Keratinocyte (primary cell): ENCODE measurements at regions not wholly inside any gene's neighbourhood (a gene's known extent, or its start where the extent isn't known, plus 50 kb on each side); places are given as distances from the start of the nearest gene placed in this dataset.

Experiments used
- DNase-seq: peaks from one replicate; pipeline ENCODE4 v3.0.0-alpha.2; 2011; ENCODE audit warnings: low read depth, missing footprints, low spot score
- FAIRE-seq: peaks from 2 replicates; lab custom pipeline; 2011; peaks lifted over from hg19 to GRCh38; lab: Jason Lieb, UNC
- H2AFZ ChIP-seq: 2 replicates; pipeline ENCODE4 v1.6.0; 2012; ENCODE audit warnings: low read length, control low read depth, inconsistent platforms; ENCODE audit not compliant: control insufficient read depth
- H3K27ac ChIP-seq: 2 replicates; pipeline ENCODE4 v1.5.1; 2011; ENCODE audit warnings: low read length; ENCODE audit not compliant: control insufficient read depth, insufficient read depth
- H3K27me3 ChIP-seq: 3 replicates; pipeline ENCODE4 v1.6.0; 2011; ENCODE audit warnings: low read length; ENCODE audit not compliant: control insufficient read depth, insufficient read depth; ENCODE audit errors: extremely low read depth
- H3K36me3 ChIP-seq, 2 experiments: 2 replicates in 1 of 2; 3 replicates in 1 of 2; pipeline ENCODE4 v1.5.1; 2011; ENCODE audit warnings: low read length in 2 of 2, mild to moderate bottlenecking in 1 of 2; ENCODE audit not compliant: control insufficient read depth in 2 of 2, insufficient read depth in 2 of 2; ENCODE audit errors: extremely low read depth in 1 of 2
- H3K4me1 ChIP-seq: 3 replicates; pipeline ENCODE4 v1.5.1; 2011; ENCODE audit warnings: low read length; ENCODE audit not compliant: control insufficient read depth, insufficient read depth; ENCODE audit errors: extremely low read depth
- H3K4me2 ChIP-seq: 3 replicates; pipeline ENCODE4 v1.6.0; 2011; ENCODE audit warnings: low read depth, low read length; ENCODE audit not compliant: control insufficient read depth, insufficient read depth; ENCODE audit errors: extremely low read depth
- H3K4me3 ChIP-seq, 3 experiments: fragments of 200-600 bp in 1 of 3; sonication (generic) in 1 of 3; 2 replicates in 2 of 3; 3 replicates in 1 of 3; pipeline ENCODE4 v1.5.1; 2011 to 2016; ENCODE audit warnings: low read length in 3 of 3, mild to moderate bottlenecking in 3 of 3, control low read depth in 2 of 3, inconsistent platforms in 1 of 3, low read depth in 1 of 3, mixed read lengths in 1 of 3, mixed run types in 1 of 3, moderate library complexity in 1 of 3; ENCODE audit not compliant: control insufficient read depth in 2 of 3, insufficient read depth in 2 of 3; ENCODE audit errors: extremely low read depth in 1 of 3
- H3K79me2 ChIP-seq: 2 replicates; pipeline ENCODE4 v1.6.0; 2012; ENCODE audit warnings: low read length; ENCODE audit not compliant: control insufficient read depth, insufficient read depth
- H3K9ac ChIP-seq: 3 replicates; pipeline ENCODE4 v1.6.0; 2011; ENCODE audit warnings: low read length; ENCODE audit not compliant: control insufficient read depth, insufficient read depth; ENCODE audit errors: extremely low read depth
- H3K9me1 ChIP-seq: 3 replicates; pipeline ENCODE4 v1.6.0; 2011; ENCODE audit warnings: low read length; ENCODE audit not compliant: control insufficient read depth, insufficient read depth; ENCODE audit errors: extremely low read depth
- H3K9me3 ChIP-seq: 2 replicates; pipeline ENCODE4 v1.5.1; 2012; ENCODE audit warnings: low read depth, low read length; ENCODE audit not compliant: control insufficient read depth
- H4K20me1 ChIP-seq: 3 replicates; pipeline ENCODE4 v1.6.0; 2011; ENCODE audit warnings: low read length; ENCODE audit not compliant: control insufficient read depth, insufficient read depth; ENCODE audit errors: extremely low read depth
- CTCF ChIP-seq, 3 experiments: IDR thresholded peaks in 1 of 3; conservative IDR thresholded peaks in 1 of 3; optimal IDR thresholded peaks in 1 of 3; 2 replicates in 2 of 3; 3 replicates in 1 of 3; pipeline versions ENCODE3 to v1.5.1; 2011; ENCODE audit warnings: low read length in 3 of 3, mild to moderate bottlenecking in 3 of 3, moderate library complexity in 2 of 3, control low read depth in 1 of 3, inconsistent platforms in 1 of 3; ENCODE audit not compliant: insufficient read depth in 2 of 3; ENCODE audit errors: extremely low read depth in 1 of 3
- EZH2 ChIP-seq: IDR thresholded peaks from one replicate; pipeline ENCODE4 v1.6.1; 2012; ENCODE audit warnings: inconsistent platforms, mild to moderate bottlenecking, low read length, moderate library complexity
- dilution Hi-C: fragments of 300-500 bp; cut with MboI; formaldehyde crosslinking; loops from one replicate; pipeline ENCODE4 v1.7.0; 2020; ENCODE audit warnings: low sequenced_read_pairs; ENCODE audit not compliant: extremely low pct_ligation_motif_present

DNA sequence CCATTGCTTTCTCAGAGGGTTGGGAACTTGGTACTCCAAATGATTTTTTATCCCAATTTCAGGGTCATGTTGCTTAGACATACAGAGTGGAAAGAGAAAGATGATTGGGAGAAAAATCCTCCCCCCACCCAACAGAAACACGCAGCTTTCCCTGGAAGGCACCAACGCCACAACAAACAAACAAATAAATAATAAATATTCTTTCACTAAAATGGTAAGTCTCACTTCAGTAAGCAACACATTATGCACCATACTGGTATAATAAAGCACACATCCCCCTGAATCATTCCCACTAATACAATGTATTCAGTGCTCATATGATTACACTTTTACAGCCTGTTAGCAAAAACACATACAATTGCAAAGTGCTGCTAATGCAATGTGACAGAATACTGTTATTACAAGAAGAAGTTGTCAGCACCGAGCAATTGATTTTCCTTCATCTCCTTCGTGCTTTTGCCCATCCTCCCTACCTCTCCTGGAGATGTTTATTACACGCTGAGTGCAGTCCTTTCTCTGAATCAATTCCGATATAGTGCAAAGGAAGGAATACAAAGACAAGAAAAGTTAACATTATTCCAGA lies 359.9 kb downstream of the TXNL1 start:
- dilution Hi-C loops: no loop called here
- no peaks in the 10 kb centered on the region for H3K9me1 ChIP-seq
- no peak overlapping the region for H3K9ac ChIP-seq

GRCh38 chr18:56276466-56276865 lies 361.9 kb downstream of the TXNL1 start:
- H3K9ac ChIP-seq: no peak overlapping the region
- H3K4me3 ChIP-seq: no peak overlapping the region
- H3K9me1 ChIP-seq: no peaks in the 10 kb centered on the region
- no peaks in the 10 kb centered on the region for H3K9me3 ChIP-seq
- no peaks in the 10 kb centered on the region for H3K4me1 ChIP-seq
- no peak for DNase-seq
- H3K4me2 ChIP-seq: no peak overlapping the region
- no peaks in the 10 kb centered on the region for H3K36me3 ChIP-seq
- dilution Hi-C loops: no loop called here
- no peak overlapping the region for H2AFZ ChIP-seq
- TF ChIP-seq EZH2 (no peak), CTCF (optimal IDR thresholded peaks at IDR 0.05 in 1 of 3, IDR thresholded peaks at IDR 0.05 in 1 of 3, conservative IDR thresholded peaks at IDR 0.05 in 1 of 3; ENCODE audit: extremely low read depth in 1 of 3, insufficient read depth in 2 of 3, low read length in 3 of 3) (no peak)
- H3K27me3 ChIP-seq: no peaks in the 10 kb centered on the region
- no peaks in the 10 kb centered on the region for H4K20me1 ChIP-seq
- no peak for FAIRE-seq
- H3K79me2 ChIP-seq: no peaks in the 10 kb centered on the region
- H3K27ac ChIP-seq: no peak overlapping the region

More for the DNA sequence above, 359.9 kb downstream of the TXNL1 start:
- no peaks in the 10 kb centered on the region for H3K4me1 ChIP-seq
- no peaks in the 10 kb centered on the region for H3K79me2 ChIP-seq
- no peak overlapping the region for H3K4me2 ChIP-seq
- no peaks in the 10 kb centered on the region for H4K20me1 ChIP-seq
- H3K4me3 ChIP-seq: no peak overlapping the region
- no peaks in the 10 kb centered on the region for H3K9me3 ChIP-seq
- H2AFZ ChIP-seq: no peak overlapping the region
- no peaks in the 10 kb centered on the region for H3K27me3 ChIP-seq
- DNase-seq (no peak), FAIRE-seq (no peak)
- H3K27ac ChIP-seq: no peak overlapping the region
- no peaks in the 10 kb centered on the region for H3K36me3 ChIP-seq
- TF ChIP-seq EZH2 (no peak), CTCF (optimal IDR thresholded peaks at IDR 0.05 in 1 of 3, IDR thresholded peaks at IDR 0.05 in 1 of 3, conservative IDR thresholded peaks at IDR 0.05 in 1 of 3; ENCODE audit: extremely low read depth in 1 of 3, insufficient read depth in 2 of 3, low read length in 3 of 3) (no peak)
